ENCODE measurements at regions not wholly inside any gene's neighbourhood (a gene's known extent, or its start where the extent isn't known, plus 50 kb on each side); places are given as distances from the start of the nearest gene placed in this dataset.

GRCh38 chr3:110940055-110940454, 131.6 kb upstream of the NECTIN3 start:
- TF ChIP-seq POLR2A (IDR thresholded peaks at IDR 0.05; ENCODE audit: low read length) (no peak), GATA1 (IDR thresholded peaks at IDR 0.05; ENCODE audit: low read depth, low read length) (no peak)

All from erythroblast (primary cell).